Colonic mucosa (tissue), 4 donors: ENCODE measurements at regions not wholly inside any gene's neighbourhood (a gene's known extent, or its start where the extent isn't known, plus 50 kb on each side); places are given as distances from the start of the nearest gene placed in this dataset.

ENCODE experiments used
- DNase-seq: peaks from one replicate; pipeline ENCODE4 v3.0.0-alpha.2; 2020
- H3K27ac ChIP-seq: fragments of 200-600 bp; one replicate; pipeline ENCODE4 v1.8.0; 2021
- H3K27me3 ChIP-seq: fragments of 200-600 bp; one replicate; pipeline ENCODE4 v1.8.0; 2021
- H3K36me3 ChIP-seq: fragments of 200-600 bp; one replicate; pipeline ENCODE4 v1.8.0; 2021
- H3K4me1 ChIP-seq: fragments of 200-600 bp; one replicate; pipeline ENCODE4 v1.8.0; 2021; ENCODE audit warnings: mild to moderate bottlenecking
- H3K4me3 ChIP-seq: fragments of 200-600 bp; one replicate; pipeline ENCODE4 v1.8.0; 2021
- H3K9ac ChIP-seq, 2 donors: one replicate each; pipeline ENCODE4 v1.7.0; 2013; ENCODE audit warnings: control low read depth in 2 of 2, low read depth in 2 of 2, low read length in 2 of 2
- H3K9me3 ChIP-seq: fragments of 200-600 bp; one replicate; pipeline ENCODE4 v1.8.0; 2021
- CTCF ChIP-seq: fragments of 200-600 bp; IDR thresholded peaks from one replicate; pipeline ENCODE4 v1.8.0; 2022; ENCODE audit warnings: antibody characterized with exemption, mild to moderate bottlenecking
- intact Hi-C: fragments of 100-400 bp; cut with DNase I; formaldehyde crosslinking; loops from one replicate; pipeline ENCODE4 v1.14.1; 2022
- donor health status: healthy.
- donor health status: DM: no; HTN: no; CAD: no.
- donor health status: DM: no; HTN: no; CAD: no.

- no peak overlapping the region for H3K27ac ChIP-seq
- DNase-seq: no peak
- intact Hi-C loops: no loop called here
- peaks cover 13% of the 10 kb centered on the region for H3K4me1 ChIP-seq
- no peaks in the 10 kb centered on the region for H3K9me3 ChIP-seq
- H3K36me3 ChIP-seq: no peaks in the 10 kb centered on the region
- no peak for TF ChIP-seq CTCF
- H3K9ac ChIP-seq: no peak overlapping the region
- no peak overlapping the region for H3K4me3 ChIP-seq
- H3K27me3 ChIP-seq: no peaks in the 10 kb centered on the region
These were observed 88.7 kb upstream of the EGLN3 start for GRCh38 chr14:34039428-34040047.

DNA sequence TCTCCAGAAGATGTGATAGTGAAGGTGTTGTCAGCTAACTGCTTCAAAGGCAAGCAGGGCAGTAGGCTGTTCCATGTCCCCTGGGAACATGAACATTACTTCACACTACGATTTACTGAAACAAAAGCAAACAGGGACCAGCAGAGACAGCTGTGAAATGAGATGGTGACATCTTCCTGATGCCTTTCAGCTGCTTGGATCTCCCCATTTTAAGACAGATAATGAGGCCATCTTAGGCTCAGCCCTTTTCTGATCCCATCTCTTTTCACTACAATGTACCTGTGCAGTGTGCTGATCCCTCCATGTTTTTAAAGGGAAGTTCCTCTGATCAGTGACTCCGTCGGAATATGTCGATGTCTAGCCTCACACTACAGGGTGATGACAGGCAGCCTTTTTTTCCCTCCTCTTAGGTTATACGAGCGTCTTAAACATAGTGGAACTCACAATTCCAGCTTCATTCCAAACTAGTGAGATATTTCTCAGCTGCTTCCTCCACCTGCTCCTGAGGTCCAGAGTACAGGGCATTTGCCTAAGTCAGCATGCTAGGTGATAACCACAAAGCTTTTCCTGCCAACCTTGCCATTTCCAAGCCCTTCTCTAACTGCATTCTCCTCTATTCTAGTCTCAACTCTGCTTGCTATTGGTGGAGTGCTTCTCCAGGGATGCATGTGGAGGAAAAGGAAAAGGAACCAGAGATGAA, 87.6 kb upstream of the EGLN3 start:
- Histone ChIP-seq H3K27me3 (no peaks in the 10 kb centered on the region), H3K4me3 (no peak overlapping the region), H3K27ac (peak overlapping the region; percentile 26), H3K9me3 (no peaks in the 10 kb centered on the region), H3K9ac (no peak overlapping the region), H3K36me3 (no peaks in the 10 kb centered on the region), H3K4me1 (peaks cover 13% of the 10 kb centered on the region)
- intact Hi-C loops: no loop called here
- DNase-seq: peak; percentile 58
- TF ChIP-seq CTCF: no peak

GRCh38 chr14:34036319-34036766, 85.5 kb upstream of the EGLN3 start:
- Histone ChIP-seq H3K27me3 (no peaks in the 10 kb centered on the region), H3K9me3 (no peaks in the 10 kb centered on the region), H3K36me3 (no peaks in the 10 kb centered on the region), H3K4me3 (no peak overlapping the region), H3K9ac (no peak overlapping the region), H3K27ac (peak overlapping the region; percentile 82), H3K4me1 (peaks cover 13% of the 10 kb centered on the region)
- DNase-seq: no peak
- no peak for TF ChIP-seq CTCF
- intact Hi-C loops: no loop called here

GRCh38 chr14:34035934-34036250, 85.0 kb upstream of the EGLN3 start:
- peak overlapping the region; percentile 82 for H3K27ac ChIP-seq
- no peaks in the 10 kb centered on the region for H3K9me3 ChIP-seq
- H3K9ac ChIP-seq: peak overlapping the region in 1 of 2 donors; percentile 42
- H3K4me1 ChIP-seq: peaks cover 13% of the 10 kb centered on the region
- no peak for DNase-seq
- intact Hi-C loops: no loop called here
- TF ChIP-seq CTCF: no peak
- H3K27me3 ChIP-seq: no peaks in the 10 kb centered on the region
- no peaks in the 10 kb centered on the region for H3K36me3 ChIP-seq
- no peak overlapping the region for H3K4me3 ChIP-seq

DNA sequence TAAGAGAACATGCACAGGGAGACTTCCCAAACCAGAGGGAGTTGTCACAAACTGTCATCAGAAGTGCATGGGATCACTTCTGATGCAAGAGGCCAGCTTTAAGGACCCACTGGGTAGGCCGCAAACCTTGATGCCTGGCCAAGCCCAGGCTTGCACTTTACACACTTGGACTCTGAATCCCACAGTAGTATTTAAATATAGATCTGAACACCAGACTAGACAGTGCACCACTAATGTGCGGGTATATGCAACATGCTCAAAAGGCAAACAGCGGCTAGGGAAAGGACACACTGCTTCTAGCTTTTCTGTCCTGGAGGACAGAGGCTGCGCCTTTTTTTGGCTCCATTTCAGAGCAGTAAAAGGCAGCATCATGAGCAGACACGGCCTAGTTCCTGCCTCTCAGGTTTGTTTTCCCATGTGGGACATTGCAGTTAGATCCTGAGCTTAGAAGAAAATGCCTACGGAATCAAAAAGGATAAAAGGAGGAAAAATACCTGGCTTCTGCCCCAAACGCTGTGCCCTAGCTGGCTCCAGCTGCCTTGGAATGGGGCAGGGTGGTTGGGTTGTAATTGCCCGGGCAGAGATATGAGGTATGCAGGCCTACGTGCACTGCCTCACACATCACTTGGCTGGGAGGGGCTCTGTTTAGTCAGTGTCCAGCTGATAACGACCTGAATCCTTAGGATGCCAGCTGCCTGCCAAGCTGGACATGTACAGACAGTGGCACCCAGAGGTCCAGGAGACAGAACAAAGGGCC, 84.5 kb upstream of the EGLN3 start:
- H3K27ac ChIP-seq: peak overlapping the region; percentile 82
- H3K4me3 ChIP-seq: no peak overlapping the region
- no peak for TF ChIP-seq CTCF
- peak; percentile 91 for DNase-seq
- no peaks in the 10 kb centered on the region for H3K9me3 ChIP-seq
- peak overlapping the region in 1 of 2 donors; percentile 42 for H3K9ac ChIP-seq
- no peaks in the 10 kb centered on the region for H3K36me3 ChIP-seq
- H3K4me1 ChIP-seq: peaks cover 13% of the 10 kb centered on the region
- H3K27me3 ChIP-seq: no peaks in the 10 kb centered on the region
- intact Hi-C loops: no loop called here
